ENCODE measurements at regions not wholly inside any gene's neighbourhood (a gene's known extent, or its start where the extent isn't known, plus 50 kb on each side); places are given as distances from the start of the nearest gene placed in this dataset.

DNA sequence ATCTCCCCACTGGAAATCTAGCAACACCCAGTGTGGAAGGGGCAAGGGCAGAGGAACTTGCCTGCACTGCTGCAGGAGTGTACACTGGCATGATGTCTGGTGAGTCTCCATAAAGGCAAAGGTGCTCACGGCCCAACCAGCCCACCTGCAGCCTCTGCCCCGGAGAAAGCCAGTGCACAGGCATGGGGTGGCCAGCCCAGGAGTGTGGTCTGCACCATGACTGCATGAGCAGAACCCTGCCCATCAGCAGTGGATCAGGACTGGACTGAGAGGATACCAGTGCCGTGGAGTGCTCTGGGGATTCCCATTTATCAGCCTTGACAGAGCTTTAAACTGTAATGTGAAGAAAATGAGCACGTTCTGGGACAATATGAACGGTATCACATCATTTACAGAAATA, 342.6 kb upstream of the HS6ST1 start:
- no peak for DNase-seq (ENCODE audit: low read depth)
- no peak overlapping the region for H3K4me3 ChIP-seq (ENCODE audit: low read length)
- no peak for TF ChIP-seq CTCF (conservative IDR thresholded peaks at IDR 0.05; ENCODE audit: low read depth, low read length)

GRCh38 chr2:128662051-128662471, 343.4 kb upstream of the HS6ST1 start:
- no peak overlapping the region for H3K4me3 ChIP-seq (ENCODE audit: low read length)
- TF ChIP-seq CTCF (conservative IDR thresholded peaks at IDR 0.05; ENCODE audit: low read depth, low read length), result no peak
- DNase-seq (ENCODE audit: low read depth), result no peak

DNA sequence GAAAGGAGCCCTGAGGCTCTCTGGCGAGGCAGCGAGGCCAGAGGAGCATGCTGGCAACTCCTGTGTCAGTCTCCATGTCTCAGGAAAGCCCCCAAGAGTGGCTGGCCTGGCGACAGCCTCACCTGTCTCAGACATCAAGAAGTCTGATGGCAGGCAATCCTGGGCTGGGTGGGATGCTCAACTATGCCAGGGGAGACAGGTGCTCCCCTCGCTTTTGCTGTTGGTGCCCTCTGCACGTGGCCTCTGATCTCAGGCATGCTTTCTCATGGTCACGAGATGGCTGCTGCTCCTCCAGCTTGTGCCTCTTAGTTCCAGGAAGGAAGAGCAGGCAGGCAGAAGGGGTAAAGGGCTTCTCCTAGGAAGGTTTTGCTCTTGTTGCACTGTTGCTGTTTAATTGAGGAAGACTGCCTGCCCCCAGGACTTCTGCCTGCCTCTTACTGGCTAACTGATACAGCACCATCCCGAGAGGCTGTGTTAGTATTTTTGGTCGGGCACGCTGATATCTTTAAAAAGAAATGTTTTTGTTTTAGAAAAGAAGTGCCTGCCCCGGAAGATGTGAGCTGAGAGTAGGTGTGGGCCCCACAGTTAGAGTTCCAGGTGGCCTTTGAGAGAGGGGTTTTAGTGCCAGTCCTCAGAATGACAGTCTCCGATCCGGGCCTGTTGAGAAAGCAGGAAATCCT, 344.8 kb upstream of the HS6ST1 start:
- no peak for DNase-seq (ENCODE audit: low read depth)
- TF ChIP-seq CTCF (conservative IDR thresholded peaks at IDR 0.05; ENCODE audit: low read depth, low read length), result no peak
- no peak overlapping the region for H3K4me3 ChIP-seq (ENCODE audit: low read length)

GRCh38 chr2:128664499-128664971, 345.9 kb upstream of the HS6ST1 start:
- H3K4me3 ChIP-seq (ENCODE audit: low read length), result no peak overlapping the region
- no peak for TF ChIP-seq CTCF (conservative IDR thresholded peaks at IDR 0.05; ENCODE audit: low read depth, low read length)
- no peak for DNase-seq (ENCODE audit: low read depth)

DNA sequence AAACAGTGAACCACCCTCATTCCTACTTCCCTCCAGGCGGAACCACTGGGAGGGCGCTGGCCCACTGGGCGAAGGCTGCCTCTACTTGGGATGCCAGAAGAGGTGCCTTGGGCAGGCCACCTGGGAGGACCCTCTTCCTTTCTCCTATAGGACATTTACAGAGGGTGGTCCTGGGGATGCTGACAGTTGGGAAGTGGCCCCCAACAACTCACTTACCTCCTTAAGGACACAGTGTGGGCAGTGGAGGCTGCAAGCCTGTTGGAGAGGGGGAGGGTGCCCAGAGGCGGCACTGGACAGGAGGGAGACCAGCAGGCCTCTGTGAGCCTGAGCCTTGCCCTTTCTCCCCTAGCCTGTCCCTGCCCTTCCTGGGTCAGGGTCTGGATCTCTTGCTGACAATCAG, 346.4 kb upstream of the HS6ST1 start:
- no peak overlapping the region for H3K4me3 ChIP-seq (ENCODE audit: low read length)
- no peak for DNase-seq (ENCODE audit: low read depth)
- no peak for TF ChIP-seq CTCF (conservative IDR thresholded peaks at IDR 0.05; ENCODE audit: low read depth, low read length)

DNA sequence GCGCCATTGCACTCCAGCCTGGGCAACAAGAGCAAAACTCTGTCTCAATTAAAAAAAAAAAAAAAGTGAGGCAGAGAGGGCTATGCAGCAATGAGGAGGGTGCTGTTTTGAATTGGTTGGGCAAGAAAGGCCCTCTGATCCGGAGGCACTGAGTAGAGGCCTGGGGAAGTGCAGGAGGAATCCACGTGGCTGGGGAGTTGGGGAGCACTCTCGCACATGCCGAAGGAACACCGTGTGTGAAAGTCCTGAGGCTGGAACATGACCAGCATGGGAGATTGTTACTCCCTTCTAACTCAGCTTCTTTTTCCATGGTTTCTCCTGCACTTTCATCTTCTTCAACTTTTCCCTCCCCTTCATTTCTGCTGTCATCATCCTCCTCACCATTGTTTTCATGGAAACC, 347.9 kb upstream of the HS6ST1 start:
- no peak for TF ChIP-seq CTCF (conservative IDR thresholded peaks at IDR 0.05; ENCODE audit: low read depth, low read length)
- no peak for DNase-seq (ENCODE audit: low read depth)
- H3K4me3 ChIP-seq (ENCODE audit: low read length), result no peak overlapping the region

- TF ChIP-seq CTCF (conservative IDR thresholded peaks at IDR 0.05; ENCODE audit: low read depth, low read length), result no peak
- H3K4me3 ChIP-seq (ENCODE audit: low read length), result no peak overlapping the region
- DNase-seq (ENCODE audit: low read depth), result no peak
Observed at GRCh38 chr2:128667391-128667790, 348.7 kb upstream of the HS6ST1 start.

All from retinal pigment epithelial cell (primary cell).